H1 (cell line): ENCODE measurements at regions not wholly inside any gene's neighbourhood (a gene's known extent, or its start where the extent isn't known, plus 50 kb on each side); places are given as distances from the start of the nearest gene placed in this dataset.

ENCODE experiments used
- CTCF ChIA-PET: fragments of 300-600 bp; sonication (Branson Sonifier 250); formaldehyde crosslinking; loops from one replicate; lab custom pipeline; 2021; ENCODE audit not compliant: partially characterized antibody; lab: Charles Lee
- POLR2A ChIA-PET: fragments of 300-600 bp; sonication (Branson Sonifier 250); formaldehyde crosslinking; loops from one replicate; lab custom pipeline; 2021; ENCODE audit warnings: inconsistent platforms; ENCODE audit not compliant: partially characterized antibody; lab: Charles Lee
- DNase-seq, 2 experiments: peaks; one replicate each; pipeline versions ENCODE4 v3.0.0 to v3.0.0-alpha.2; 2010 to 2022; ENCODE audit warnings: low spot score in 2 of 2, low read depth in 1 of 2, mixed read lengths in 1 of 2
- FAIRE-seq: peaks from 2 replicates; lab custom pipeline; 2011; peaks lifted over from hg19 to GRCh38; lab: Jason Lieb, UNC
- H2AFZ ChIP-seq: 2 replicates; pipeline ENCODE4 v1.8.1; 2012; ENCODE audit warnings: low read length, inconsistent platforms
- H2AK5ac ChIP-seq: 2 replicates; pipeline ENCODE4 v1.6.1; 2013; ENCODE audit warnings: low read depth, low read length
- H2BK120ac ChIP-seq: replicated peaks from 2 replicates; pipeline ENCODE3; 2013; ENCODE audit warnings: low read depth, low read length, inconsistent platforms
- H2BK12ac ChIP-seq: 2 replicates; pipeline ENCODE4 v1.6.1; 2013; ENCODE audit warnings: low read depth, low read length
- H2BK15ac ChIP-seq: 2 replicates; pipeline ENCODE4 v1.6.1; 2013; ENCODE audit warnings: low read length
- H2BK20ac ChIP-seq: 2 replicates; pipeline ENCODE4 v1.6.1; 2013; ENCODE audit warnings: low read length
- H2BK5ac ChIP-seq: 2 replicates; pipeline ENCODE4 v1.6.1; 2013; ENCODE audit warnings: low read depth, low read length
- H3K14ac ChIP-seq: 2 replicates; pipeline ENCODE4 v1.6.1; 2013; ENCODE audit warnings: inconsistent platforms; ENCODE audit not compliant: insufficient read length
- H3K18ac ChIP-seq: 2 replicates; pipeline ENCODE4 v1.6.1; 2013; ENCODE audit warnings: low read length; ENCODE audit errors: extremely low read depth
- H3K23ac ChIP-seq: 2 replicates; pipeline ENCODE4 v1.6.1; 2013; ENCODE audit warnings: inconsistent platforms; ENCODE audit not compliant: insufficient read length
- H3K23me2 ChIP-seq: 2 replicates; pipeline ENCODE4 v1.6.1; 2013; ENCODE audit warnings: low read depth, low read length
- H3K27ac ChIP-seq: 2 replicates; pipeline ENCODE4 v1.6.1; 2011; ENCODE audit warnings: low read depth, low read length, inconsistent platforms
- H3K27me3 ChIP-seq, 4 experiments: replicated peaks in 1 of 4; 1 replicate in 1 of 4; 2 replicates in 3 of 4; pipeline versions ENCODE4 v1.6.1 to v1.8.1; 2011 to 2013; ENCODE audit warnings: low read length in 3 of 4, mild to moderate bottlenecking in 3 of 4, inconsistent platforms in 2 of 4, mixed read lengths in 2 of 4, moderate library complexity in 1 of 4; ENCODE audit not compliant: control insufficient read depth in 3 of 4, insufficient read depth in 3 of 4; ENCODE audit errors: extremely low read depth in 1 of 4
- H3K36me3 ChIP-seq, 4 experiments: 2 replicates each; pipeline versions ENCODE4 v1.6.1 to v1.8.1; 2011 to 2013; ENCODE audit warnings: mild to moderate bottlenecking in 4 of 4, low read length in 3 of 4, moderate library complexity in 2 of 4, control low read depth in 1 of 4, inconsistent platforms in 1 of 4; ENCODE audit not compliant: insufficient read depth in 4 of 4, control insufficient read depth in 2 of 4
- H3K4ac ChIP-seq: replicated peaks from 2 replicates; pipeline ENCODE3; 2013; ENCODE audit warnings: low read length, low read depth, mixed read lengths, inconsistent platforms; ENCODE audit not compliant: insufficient read length
- H3K4me1 ChIP-seq, 4 experiments: replicated peaks in 1 of 4; 1 replicate in 1 of 4; 2 replicates in 3 of 4; pipeline versions ENCODE4 v1.6.1 to v1.8.1; 2011 to 2013; ENCODE audit warnings: low read length in 3 of 4, inconsistent platforms in 2 of 4, mixed read lengths in 1 of 4; ENCODE audit not compliant: insufficient read depth in 4 of 4, control insufficient read depth in 3 of 4
- H3K4me2 ChIP-seq, 2 experiments: 2 replicates each; pipeline versions ENCODE4 v1.6.1 to v1.8.1; 2011 to 2013; ENCODE audit warnings: low read depth in 2 of 2, low read length in 2 of 2, control low read depth in 1 of 2, inconsistent platforms in 1 of 2, mild to moderate bottlenecking in 1 of 2; ENCODE audit not compliant: insufficient read depth in 1 of 2
- H3K4me3 ChIP-seq, 4 experiments: fragments of 200-600, 300-600 bp in 1 of 4; sonication (generic), shearing (Covaris generic), sonication (Bioruptor Twin) in 1 of 4; 2 replicates each; pipeline versions ENCODE4 v1.5.1 to v1.8.1; 2011 to 2016; ENCODE audit warnings: low read length in 4 of 4, low read depth in 3 of 4, control low read depth in 2 of 4, inconsistent platforms in 2 of 4, mild to moderate bottlenecking in 2 of 4, mixed read lengths in 1 of 4, moderate library complexity in 1 of 4; ENCODE audit not compliant: insufficient read depth in 2 of 4; ENCODE audit errors: extremely low read depth in 1 of 4
- H3K56ac ChIP-seq: replicated peaks from 2 replicates; pipeline ENCODE3; 2013; ENCODE audit warnings: low read depth, mild to moderate bottlenecking, mixed read lengths, low read length, inconsistent platforms; ENCODE audit not compliant: insufficient read length
- H3K79me1 ChIP-seq: 2 replicates; pipeline ENCODE4 v1.6.1; 2013; ENCODE audit warnings: low read depth, low read length, control low read depth
- H3K79me2 ChIP-seq, 2 experiments: 2 replicates each; pipeline versions ENCODE4 v1.6.1 to v1.8.1; 2012 to 2013; ENCODE audit warnings: low read length in 2 of 2, mild to moderate bottlenecking in 2 of 2, inconsistent platforms in 1 of 2; ENCODE audit not compliant: insufficient read depth in 2 of 2, control insufficient read depth in 1 of 2
- H3K9ac ChIP-seq, 4 experiments: replicated peaks in 1 of 4; 1 replicate in 1 of 4; 2 replicates in 3 of 4; pipeline versions ENCODE4 v1.6.1 to v1.8.1; 2011 to 2013; ENCODE audit warnings: low read depth in 3 of 4, low read length in 3 of 4, control low read depth in 2 of 4, mild to moderate bottlenecking in 2 of 4, moderate library complexity in 2 of 4, inconsistent platforms in 1 of 4; ENCODE audit errors: extremely low read depth in 1 of 4
- H3K9me3 ChIP-seq, 2 experiments: 2 replicates each; pipeline versions ENCODE4 v1.6.1 to v1.8.1; 2012 to 2013; ENCODE audit warnings: mild to moderate bottlenecking in 2 of 2, moderate library complexity in 2 of 2, control low read depth in 1 of 2, inconsistent platforms in 1 of 2, low read depth in 1 of 2, low read length in 1 of 2, mixed read lengths in 1 of 2; ENCODE audit not compliant: insufficient read depth in 2 of 2
- H4K20me1 ChIP-seq, 2 experiments: replicated peaks in 1 of 2; 2 replicates each; pipeline versions ENCODE3 to v1.8.1; 2011 to 2013; ENCODE audit warnings: inconsistent platforms in 2 of 2, low read length in 2 of 2, mild to moderate bottlenecking in 1 of 2; ENCODE audit not compliant: insufficient read depth in 2 of 2, control insufficient read depth in 1 of 2
- H4K5ac ChIP-seq: 2 replicates; pipeline ENCODE4 v1.6.1; 2013; ENCODE audit warnings: low read length, low read depth, mixed read lengths, inconsistent platforms; ENCODE audit not compliant: insufficient read length
- H4K8ac ChIP-seq: 2 replicates; pipeline ENCODE4 v1.8.0; 2013; ENCODE audit warnings: mild to moderate bottlenecking, moderate library complexity, low read length, inconsistent platforms; ENCODE audit not compliant: insufficient read depth; ENCODE audit errors: extremely low read depth
- H4K91ac ChIP-seq: replicated peaks from 2 replicates; pipeline ENCODE3; 2013; ENCODE audit warnings: low read length, mixed read lengths, inconsistent platforms; ENCODE audit not compliant: insufficient read length
- BCL11A ChIP-seq, 2 experiments: IDR thresholded peaks; one replicate each; pipeline ENCODE4 v1.6.1; 2011; ENCODE audit warnings: low read depth in 2 of 2, low read length in 2 of 2, mild to moderate bottlenecking in 2 of 2
- BRCA1 ChIP-seq: IDR thresholded peaks from 2 replicates; pipeline ENCODE4 v1.6.1; 2012; ENCODE audit warnings: low read depth, low read length, improper control_type of control experiment
- CBX5 ChIP-seq: fragments of 300-800, 300-1000 bp; sonication (generic); IDR thresholded peaks from 2 replicates; pipeline ENCODE4 v1.7.1; 2016; ENCODE audit warnings: antibody characterized with exemption, low read length, low read depth
- CTCF ChIP-seq, 3 experiments: IDR thresholded peaks; 1 replicate in 2 of 3; 2 replicates in 1 of 3; pipeline versions ENCODE4 v1.5.1 to v1.6.1; 2011; ENCODE audit warnings: low read length in 3 of 3, mild to moderate bottlenecking in 3 of 3, inconsistent platforms in 2 of 3, low read depth in 1 of 3, moderate library complexity in 1 of 3; ENCODE audit not compliant: insufficient read depth in 1 of 3; ENCODE audit errors: control extremely low read depth in 1 of 3
- EZH2 ChIP-seq: fragments of 200-600 bp; sonication (generic); IDR thresholded peaks from 2 replicates; pipeline ENCODE4 v1.7.1; 2012; ENCODE audit warnings: low read depth, mild to moderate bottlenecking, moderate library complexity, low read length, inconsistent platforms; ENCODE audit not compliant: severe bottlenecking
- PHF8 ChIP-seq: fragments of 200-600 bp; sonication (generic); conservative IDR thresholded peaks from 2 replicates; pipeline ENCODE4 v1.7.1; 2012; ENCODE audit warnings: low read depth, mild to moderate bottlenecking, inconsistent platforms, low read length, moderate library complexity
- POLR2A ChIP-seq, 2 experiments: IDR thresholded peaks; 1 replicate in 1 of 2; 2 replicates in 1 of 2; pipeline ENCODE4 v1.6.1; 2011; ENCODE audit warnings: low read depth in 2 of 2, low read length in 2 of 2, mild to moderate bottlenecking in 2 of 2; ENCODE audit errors: control extremely low read depth in 1 of 2
- RNF2 ChIP-seq: fragments of 200-900, 300-1000 bp; sonication (generic); IDR thresholded peaks from 2 replicates; pipeline ENCODE4 v1.7.1; 2016; ENCODE audit warnings: borderline replicate concordance, low read depth, mild to moderate bottlenecking, antibody characterized with exemption, low read length; ENCODE audit not compliant: poor library complexity, severe bottlenecking; ENCODE audit errors: missing control alignments
- TCF12 ChIP-seq: IDR thresholded peaks from 2 replicates; pipeline ENCODE4 v1.6.1; 2011; ENCODE audit warnings: low read depth, mild to moderate bottlenecking, low read length
- TEAD4 ChIP-seq: IDR thresholded peaks from 2 replicates; pipeline ENCODE4 v1.6.1; 2012; ENCODE audit warnings: low read depth, low read length, inconsistent platforms, mixed read lengths
- WGBS, 2 experiments: shearing (Covaris generic) in 1 of 2; methylation state at CpG; one replicate each; pipeline versions ENCODE4 v1.1.6 to v1.1.7; 2013 to 2015; ENCODE audit warnings: low lambda C conversion rate in 2 of 2, mixed read lengths in 2 of 2, inconsistent platforms in 1 of 2, low coverage in 1 of 2, missing lambda C conversion rate in 1 of 2; ENCODE audit not compliant: insufficient replicate concordance in 2 of 2, insufficient coverage in 1 of 2, insufficient read length in 1 of 2; ENCODE audit errors: extremely low coverage in 1 of 2, missing lambda C conversion rate in 1 of 2; 5-methylcytosine and 5-hydroxymethylcytosine counted together

- H4K91ac ChIP-seq: no peak overlapping the region
- POLR2A ChIA-PET: no interaction called here
- H3K4me1 ChIP-seq: no peaks in the 10 kb centered on the region
- no peak overlapping the region for H3K27ac ChIP-seq
- H3K18ac ChIP-seq: no peak overlapping the region
- H3K14ac ChIP-seq: no peak overlapping the region
- DNase-seq (no peak), FAIRE-seq (no peak)
- no peak overlapping the region for H2AK5ac ChIP-seq
- no peak overlapping the region for H2BK120ac ChIP-seq
- no peak overlapping the region for H4K5ac ChIP-seq
- CTCF ChIA-PET: interaction anchor here (0.6 to 1.6 kb wide), 5 partner anchors 56 to 415 kb away, joined by 3 to 5 read pairs (median 3); no protein-coding TSS in a partner anchor
- H4K20me1 ChIP-seq: no peaks in the 10 kb centered on the region
- H4K8ac ChIP-seq: no peak overlapping the region
- H3K23ac ChIP-seq: no peak overlapping the region
- H3K9me3 ChIP-seq: peaks cover 0 to 3% of the 10 kb centered on the region in 2 experiments; a peak in 1 of 4 replicates
- no peaks in the 10 kb centered on the region for H3K79me1 ChIP-seq
- 90% methylated on average over 2 of the region's 2 CpGs; no CpG with 5 or more reads in 1 of the 2 experiments for WGBS, 2 experiments
- H3K36me3 ChIP-seq: no peaks in the 10 kb centered on the region
- no peak overlapping the region for H3K56ac ChIP-seq
- no peak overlapping the region for H2BK12ac ChIP-seq
- H2AFZ ChIP-seq: no peak overlapping the region
- no peaks in the 10 kb centered on the region for H3K23me2 ChIP-seq
- H3K27me3 ChIP-seq: no peaks in the 10 kb centered on the region
- H2BK20ac ChIP-seq: no peak overlapping the region
- no peak overlapping the region for H3K9ac ChIP-seq
- H3K4ac ChIP-seq: no peak overlapping the region
- no peak overlapping the region for H2BK5ac ChIP-seq
- H3K4me2 ChIP-seq: no peak overlapping the region
- no peak overlapping the region for H3K4me3 ChIP-seq
- no peaks in the 10 kb centered on the region for H3K79me2 ChIP-seq
- no peak overlapping the region for H2BK15ac ChIP-seq
- TF ChIP-seq RNF2: no peak
- TF ChIP-seq CTCF (IDR thresholded peaks at IDR 0.05; ENCODE audit: control extremely low read depth in 1 of 3, insufficient read depth in 1 of 3, low read depth in 1 of 3, low read length in 3 of 3): no peak
- TF ChIP-seq BRCA1: no peak
- no peak for TF ChIP-seq BCL11A (IDR thresholded peaks at IDR 0.05; ENCODE audit: low read depth in 2 of 2, low read length in 2 of 2)
- TF ChIP-seq TEAD4: no peak
- TF ChIP-seq PHF8: no peak
- TF ChIP-seq POLR2A (IDR thresholded peaks at IDR 0.05; ENCODE audit: control extremely low read depth in 1 of 2, low read depth in 2 of 2, low read length in 2 of 2): no peak
- TF ChIP-seq EZH2: no peak
- no peak for TF ChIP-seq TCF12
- TF ChIP-seq CBX5: no peak
These were observed 230.7 kb downstream of the NHLRC3 start for GRCh38 chr13:39269004-39269403.
